H1 (cell line): ENCODE measurements at regions not wholly inside any gene's neighbourhood (a gene's known extent, or its start where the extent isn't known, plus 50 kb on each side); places are given as distances from the start of the nearest gene placed in this dataset.

Experiments
- CTCF ChIA-PET: fragments of 300-600 bp; sonication (Branson Sonifier 250); formaldehyde crosslinking; loops from one replicate; lab custom pipeline; 2021; ENCODE audit not compliant: partially characterized antibody; lab: Charles Lee
- POLR2A ChIA-PET: fragments of 300-600 bp; sonication (Branson Sonifier 250); formaldehyde crosslinking; loops from one replicate; lab custom pipeline; 2021; ENCODE audit warnings: inconsistent platforms; ENCODE audit not compliant: partially characterized antibody; lab: Charles Lee
- DNase-seq, 2 experiments: peaks; one replicate each; pipeline versions ENCODE4 v3.0.0 to v3.0.0-alpha.2; 2010 to 2022; ENCODE audit warnings: low spot score in 2 of 2, low read depth in 1 of 2, mixed read lengths in 1 of 2
- FAIRE-seq: peaks from 2 replicates; lab custom pipeline; 2011; peaks lifted over from hg19 to GRCh38; lab: Jason Lieb, UNC
- H2AFZ ChIP-seq: 2 replicates; pipeline ENCODE4 v1.8.1; 2012; ENCODE audit warnings: low read length, inconsistent platforms
- H2AK5ac ChIP-seq: 2 replicates; pipeline ENCODE4 v1.6.1; 2013; ENCODE audit warnings: low read depth, low read length
- H2BK120ac ChIP-seq: replicated peaks from 2 replicates; pipeline ENCODE3; 2013; ENCODE audit warnings: low read depth, low read length, inconsistent platforms
- H2BK12ac ChIP-seq: 2 replicates; pipeline ENCODE4 v1.6.1; 2013; ENCODE audit warnings: low read depth, low read length
- H2BK15ac ChIP-seq: 2 replicates; pipeline ENCODE4 v1.6.1; 2013; ENCODE audit warnings: low read length
- H2BK20ac ChIP-seq: 2 replicates; pipeline ENCODE4 v1.6.1; 2013; ENCODE audit warnings: low read length
- H2BK5ac ChIP-seq: 2 replicates; pipeline ENCODE4 v1.6.1; 2013; ENCODE audit warnings: low read depth, low read length
- H3K14ac ChIP-seq: 2 replicates; pipeline ENCODE4 v1.6.1; 2013; ENCODE audit warnings: inconsistent platforms; ENCODE audit not compliant: insufficient read length
- H3K18ac ChIP-seq: 2 replicates; pipeline ENCODE4 v1.6.1; 2013; ENCODE audit warnings: low read length; ENCODE audit errors: extremely low read depth
- H3K23ac ChIP-seq: 2 replicates; pipeline ENCODE4 v1.6.1; 2013; ENCODE audit warnings: inconsistent platforms; ENCODE audit not compliant: insufficient read length
- H3K23me2 ChIP-seq: 2 replicates; pipeline ENCODE4 v1.6.1; 2013; ENCODE audit warnings: low read depth, low read length
- H3K27ac ChIP-seq: 2 replicates; pipeline ENCODE4 v1.6.1; 2011; ENCODE audit warnings: low read depth, low read length, inconsistent platforms
- H3K27me3 ChIP-seq, 4 experiments: replicated peaks in 1 of 4; 1 replicate in 1 of 4; 2 replicates in 3 of 4; pipeline versions ENCODE4 v1.6.1 to v1.8.1; 2011 to 2013; ENCODE audit warnings: low read length in 3 of 4, mild to moderate bottlenecking in 3 of 4, inconsistent platforms in 2 of 4, mixed read lengths in 2 of 4, moderate library complexity in 1 of 4; ENCODE audit not compliant: control insufficient read depth in 3 of 4, insufficient read depth in 3 of 4; ENCODE audit errors: extremely low read depth in 1 of 4
- H3K36me3 ChIP-seq, 4 experiments: 2 replicates each; pipeline versions ENCODE4 v1.6.1 to v1.8.1; 2011 to 2013; ENCODE audit warnings: mild to moderate bottlenecking in 4 of 4, low read length in 3 of 4, moderate library complexity in 2 of 4, control low read depth in 1 of 4, inconsistent platforms in 1 of 4; ENCODE audit not compliant: insufficient read depth in 4 of 4, control insufficient read depth in 2 of 4
- H3K4ac ChIP-seq: replicated peaks from 2 replicates; pipeline ENCODE3; 2013; ENCODE audit warnings: low read length, low read depth, mixed read lengths, inconsistent platforms; ENCODE audit not compliant: insufficient read length
- H3K4me1 ChIP-seq, 4 experiments: replicated peaks in 1 of 4; 1 replicate in 1 of 4; 2 replicates in 3 of 4; pipeline versions ENCODE4 v1.6.1 to v1.8.1; 2011 to 2013; ENCODE audit warnings: low read length in 3 of 4, inconsistent platforms in 2 of 4, mixed read lengths in 1 of 4; ENCODE audit not compliant: insufficient read depth in 4 of 4, control insufficient read depth in 3 of 4
- H3K4me2 ChIP-seq, 2 experiments: 2 replicates each; pipeline versions ENCODE4 v1.6.1 to v1.8.1; 2011 to 2013; ENCODE audit warnings: low read depth in 2 of 2, low read length in 2 of 2, control low read depth in 1 of 2, inconsistent platforms in 1 of 2, mild to moderate bottlenecking in 1 of 2; ENCODE audit not compliant: insufficient read depth in 1 of 2
- H3K4me3 ChIP-seq, 4 experiments: fragments of 200-600, 300-600 bp in 1 of 4; sonication (generic), shearing (Covaris generic), sonication (Bioruptor Twin) in 1 of 4; 2 replicates each; pipeline versions ENCODE4 v1.5.1 to v1.8.1; 2011 to 2016; ENCODE audit warnings: low read length in 4 of 4, low read depth in 3 of 4, control low read depth in 2 of 4, inconsistent platforms in 2 of 4, mild to moderate bottlenecking in 2 of 4, mixed read lengths in 1 of 4, moderate library complexity in 1 of 4; ENCODE audit not compliant: insufficient read depth in 2 of 4; ENCODE audit errors: extremely low read depth in 1 of 4
- H3K56ac ChIP-seq: replicated peaks from 2 replicates; pipeline ENCODE3; 2013; ENCODE audit warnings: low read depth, mild to moderate bottlenecking, mixed read lengths, low read length, inconsistent platforms; ENCODE audit not compliant: insufficient read length
- H3K79me1 ChIP-seq: 2 replicates; pipeline ENCODE4 v1.6.1; 2013; ENCODE audit warnings: low read depth, low read length, control low read depth
- H3K79me2 ChIP-seq, 2 experiments: 2 replicates each; pipeline versions ENCODE4 v1.6.1 to v1.8.1; 2012 to 2013; ENCODE audit warnings: low read length in 2 of 2, mild to moderate bottlenecking in 2 of 2, inconsistent platforms in 1 of 2; ENCODE audit not compliant: insufficient read depth in 2 of 2, control insufficient read depth in 1 of 2
- H3K9ac ChIP-seq, 4 experiments: replicated peaks in 1 of 4; 1 replicate in 1 of 4; 2 replicates in 3 of 4; pipeline versions ENCODE4 v1.6.1 to v1.8.1; 2011 to 2013; ENCODE audit warnings: low read depth in 3 of 4, low read length in 3 of 4, control low read depth in 2 of 4, mild to moderate bottlenecking in 2 of 4, moderate library complexity in 2 of 4, inconsistent platforms in 1 of 4; ENCODE audit errors: extremely low read depth in 1 of 4
- H3K9me3 ChIP-seq, 2 experiments: 2 replicates each; pipeline versions ENCODE4 v1.6.1 to v1.8.1; 2012 to 2013; ENCODE audit warnings: mild to moderate bottlenecking in 2 of 2, moderate library complexity in 2 of 2, control low read depth in 1 of 2, inconsistent platforms in 1 of 2, low read depth in 1 of 2, low read length in 1 of 2, mixed read lengths in 1 of 2; ENCODE audit not compliant: insufficient read depth in 2 of 2
- H4K20me1 ChIP-seq, 2 experiments: replicated peaks in 1 of 2; 2 replicates each; pipeline versions ENCODE3 to v1.8.1; 2011 to 2013; ENCODE audit warnings: inconsistent platforms in 2 of 2, low read length in 2 of 2, mild to moderate bottlenecking in 1 of 2; ENCODE audit not compliant: insufficient read depth in 2 of 2, control insufficient read depth in 1 of 2
- H4K5ac ChIP-seq: 2 replicates; pipeline ENCODE4 v1.6.1; 2013; ENCODE audit warnings: low read length, low read depth, mixed read lengths, inconsistent platforms; ENCODE audit not compliant: insufficient read length
- H4K8ac ChIP-seq: 2 replicates; pipeline ENCODE4 v1.8.0; 2013; ENCODE audit warnings: mild to moderate bottlenecking, moderate library complexity, low read length, inconsistent platforms; ENCODE audit not compliant: insufficient read depth; ENCODE audit errors: extremely low read depth
- H4K91ac ChIP-seq: replicated peaks from 2 replicates; pipeline ENCODE3; 2013; ENCODE audit warnings: low read length, mixed read lengths, inconsistent platforms; ENCODE audit not compliant: insufficient read length
- CHD1 ChIP-seq: IDR thresholded peaks from 2 replicates; pipeline ENCODE4 v1.6.1; 2012; ENCODE audit warnings: low read depth, low read length, improper control_type of control experiment
- CHD2 ChIP-seq: IDR thresholded peaks from 2 replicates; pipeline ENCODE4 v1.6.1; 2012; ENCODE audit warnings: low read length, improper control_type of control experiment
- FOSL1 ChIP-seq: IDR thresholded peaks from 2 replicates; pipeline ENCODE4 v1.6.1; 2011; ENCODE audit warnings: mild to moderate bottlenecking, low read depth, low read length, moderate library complexity; ENCODE audit not compliant: insufficient read depth
- GTF2F1 ChIP-seq: IDR thresholded peaks from 2 replicates; pipeline ENCODE4 v1.6.1; 2012; ENCODE audit warnings: low read depth, low read length, improper control_type of control experiment, borderline replicate concordance
- HDAC6 ChIP-seq: IDR thresholded peaks from one replicate; pipeline ENCODE4 v1.7.1; 2012; ENCODE audit warnings: low read depth, mild to moderate bottlenecking, inconsistent platforms, low read length, moderate library complexity
- KDM1A ChIP-seq: fragments of 200-600, 300-600 bp; sonication (generic); IDR thresholded peaks from 2 replicates; pipeline ENCODE4 v1.7.1; 2016; ENCODE audit warnings: mild to moderate bottlenecking, low read length, borderline replicate concordance
- NANOG ChIP-seq: IDR thresholded peaks from 2 replicates; pipeline ENCODE4 v1.6.1; 2011; ENCODE audit warnings: low read length, low read depth, mild to moderate bottlenecking, inconsistent platforms; ENCODE audit not compliant: insufficient read depth, poor library complexity, severe bottlenecking
- POLR2A ChIP-seq, 2 experiments: IDR thresholded peaks; 1 replicate in 1 of 2; 2 replicates in 1 of 2; pipeline ENCODE4 v1.6.1; 2011; ENCODE audit warnings: low read depth in 2 of 2, low read length in 2 of 2, mild to moderate bottlenecking in 2 of 2; ENCODE audit errors: control extremely low read depth in 1 of 2
- SP1 ChIP-seq: IDR thresholded peaks from 2 replicates; pipeline ENCODE4 v1.6.1; 2011; ENCODE audit warnings: low read depth, low read length
- TCF12 ChIP-seq: IDR thresholded peaks from 2 replicates; pipeline ENCODE4 v1.6.1; 2011; ENCODE audit warnings: low read depth, mild to moderate bottlenecking, low read length
- WGBS, 2 experiments: shearing (Covaris generic) in 1 of 2; methylation state at CpG; one replicate each; pipeline versions ENCODE4 v1.1.6 to v1.1.7; 2013 to 2015; ENCODE audit warnings: low lambda C conversion rate in 2 of 2, mixed read lengths in 2 of 2, inconsistent platforms in 1 of 2, low coverage in 1 of 2, missing lambda C conversion rate in 1 of 2; ENCODE audit not compliant: insufficient replicate concordance in 2 of 2, insufficient coverage in 1 of 2, insufficient read length in 1 of 2; ENCODE audit errors: extremely low coverage in 1 of 2, missing lambda C conversion rate in 1 of 2; 5-methylcytosine and 5-hydroxymethylcytosine counted together

GRCh38 chr16:5884996-5885395 lies 787.4 kb upstream of the EEF2KMT start:
- DNase-seq, result no peak
- no peak overlapping the region for H3K4me3 ChIP-seq
- no peaks in the 10 kb centered on the region for H3K4me1 ChIP-seq
- H2BK15ac ChIP-seq, result no peak overlapping the region
- ChIA-PET POLR2A (no interaction called here), CTCF (no interaction called here)
- no peaks in the 10 kb centered on the region for H3K36me3 ChIP-seq
- H2BK5ac ChIP-seq, result no peak overlapping the region
- H3K79me2 ChIP-seq, result no peaks in the 10 kb centered on the region
- no peak overlapping the region for H3K56ac ChIP-seq
- H2BK120ac ChIP-seq, result no peak overlapping the region
- H3K14ac ChIP-seq, result no peak overlapping the region
- no peak overlapping the region for H2BK20ac ChIP-seq
- no peak overlapping the region for H3K18ac ChIP-seq
- H4K91ac ChIP-seq, result no peak overlapping the region
- H4K5ac ChIP-seq, result no peak overlapping the region
- H3K27me3 ChIP-seq, result no peaks in the 10 kb centered on the region
- no peak overlapping the region for H2AFZ ChIP-seq
- H3K23ac ChIP-seq, result no peak overlapping the region
- no peak overlapping the region for H3K4ac ChIP-seq
- WGBS, 2 experiments, result 91% methylated on average over 5 of the region's 5 CpGs; no CpG with 5 or more reads in 1 of the 2 experiments
- H3K4me2 ChIP-seq, result no peak overlapping the region
- H2BK12ac ChIP-seq, result no peak overlapping the region
- H3K79me1 ChIP-seq, result no peaks in the 10 kb centered on the region
- TF ChIP-seq HDAC6 (no peak), CHD1 (no peak), NANOG (no peak), SP1 (no peak), CHD2 (no peak), KDM1A (no peak), POLR2A (IDR thresholded peaks at IDR 0.05; ENCODE audit: control extremely low read depth in 1 of 2, low read depth in 2 of 2, low read length in 2 of 2) (no peak), GTF2F1 (no peak), TCF12 (no peak), FOSL1 (no peak)
- TF ChIP-seq, all 59 proteins: peak for 0
- Histone ChIP-seq H3K23me2 (no peaks in the 10 kb centered on the region), H2AK5ac (no peak overlapping the region), H3K27ac (no peak overlapping the region), H3K9ac (no peak overlapping the region), H3K9me3 (peaks cover 0 to 4% of the 10 kb centered on the region in 2 experiments; a peak in 1 of 4 replicates), H4K8ac (no peak overlapping the region), H4K20me1 (no peaks in the 10 kb centered on the region)
- FAIRE-seq, result no peak
